HG03103 (cell line): ENCODE measurements at regions not wholly inside any gene's neighbourhood (a gene's known extent, or its start where the extent isn't known, plus 50 kb on each side); places are given as distances from the start of the nearest gene placed in this dataset.
A peak's percentile ranks its signal among the peaks of the same experiment; 100 is the strongest.

ENCODE experiments used
- ATAC-seq: cut with Tn5 transposase; IDR thresholded peaks from one replicate; pipeline ENCODE4 v1.9.1; 2021; ENCODE audit warnings: low read depth; ENCODE audit not compliant: unreplicated experiment

GRCh38 chr2:145644820-145645302 is 1124.9 kb upstream of the ZEB2 start:
- ATAC-seq, result peak; percentile 90

- no peak for ATAC-seq
Measured at GRCh38 chr2:145638675-145639074, 1118.8 kb upstream of the ZEB2 start.

GRCh38 chr2:145635706-145636427 is 1115.9 kb upstream of the ZEB2 start:
- ATAC-seq, result no peak

GRCh38 chr2:145631561-145631960 is 1111.6 kb upstream of the ZEB2 start:
- no peak for ATAC-seq

- ATAC-seq, result no peak
Measured at GRCh38 chr2:145626301-145626700, 1106.4 kb upstream of the ZEB2 start.

GRCh38 chr2:145625111-145625510 is 1105.2 kb upstream of the ZEB2 start:
- ATAC-seq, result no peak

GRCh38 chr2:145623136-145623535 is 1103.2 kb upstream of the ZEB2 start:
- no peak for ATAC-seq

GRCh38 chr2:145622285-145622684 is 1102.4 kb upstream of the ZEB2 start:
- ATAC-seq, result no peak

- ATAC-seq, result no peak
Measured at GRCh38 chr2:145617906-145618305, 1098.0 kb upstream of the ZEB2 start.

- ATAC-seq, result no peak
Measured at GRCh38 chr2:145617420-145617819, 1097.5 kb upstream of the ZEB2 start.

- no peak for ATAC-seq
Measured at GRCh38 chr2:145615626-145616025, 1095.7 kb upstream of the ZEB2 start.

- ATAC-seq, result no peak
Measured at GRCh38 chr2:145609951-145610350, 1090.0 kb upstream of the ZEB2 start.

- no peak for ATAC-seq
Measured at GRCh38 chr2:145601361-145601925, 1081.5 kb upstream of the ZEB2 start.

- ATAC-seq, result no peak
Measured at GRCh38 chr2:145600811-145601210, 1080.9 kb upstream of the ZEB2 start.

- no peak for ATAC-seq
Measured at GRCh38 chr2:145599756-145600155, 1079.8 kb upstream of the ZEB2 start.

GRCh38 chr2:145598434-145598833 is 1078.5 kb upstream of the ZEB2 start:
- ATAC-seq, result no peak

GRCh38 chr2:145597809-145598208 is 1077.9 kb upstream of the ZEB2 start:
- ATAC-seq, result no peak

- no peak for ATAC-seq
Measured at GRCh38 chr2:145597006-145597405, 1077.1 kb upstream of the ZEB2 start.

- no peak for ATAC-seq
Measured at GRCh38 chr2:145596416-145596815, 1076.5 kb upstream of the ZEB2 start.

GRCh38 chr2:145595296-145595695 is 1075.4 kb upstream of the ZEB2 start:
- ATAC-seq, result no peak

- no peak for ATAC-seq
Measured at GRCh38 chr2:145593991-145594614, 1074.2 kb upstream of the ZEB2 start.

GRCh38 chr2:145593280-145593679 is 1073.4 kb upstream of the ZEB2 start:
- ATAC-seq, result peak; percentile 33
